HG03565 (cell line): ENCODE measurements at regions not wholly inside any gene's neighbourhood (a gene's known extent, or its start where the extent isn't known, plus 50 kb on each side); places are given as distances from the start of the nearest gene placed in this dataset.
"Not testable (repeated sequence)": the region's sequence is repeated elsewhere in the genome, so short reads cannot be mapped to it uniquely, and the experiment has no call there.

Source experiments
- ATAC-seq: cut with Tn5 transposase; IDR thresholded peaks from one replicate; pipeline ENCODE4 v1.9.1; 2021; ENCODE audit warnings: mild to moderate bottlenecking, moderate library complexity; ENCODE audit not compliant: unreplicated experiment

DNA sequence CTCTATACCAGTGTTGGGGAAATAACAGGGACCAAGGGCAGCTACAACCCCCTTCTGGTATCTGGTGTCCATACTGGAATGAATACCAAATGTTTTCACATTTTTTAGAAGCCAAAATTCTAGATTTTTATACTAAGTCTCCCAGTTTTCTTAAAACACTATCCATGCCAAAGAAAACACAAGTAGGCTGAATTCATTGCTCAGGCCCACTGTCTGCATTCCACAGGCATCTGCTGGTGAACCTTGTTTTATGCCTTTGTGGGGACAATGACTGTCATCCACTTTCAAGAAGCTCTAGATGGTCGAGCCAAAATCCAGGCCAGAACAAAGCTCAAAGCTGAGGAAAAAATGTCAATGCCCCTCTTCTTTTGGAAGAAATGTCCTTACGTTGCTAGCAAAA lies 213.4 kb upstream of the RASGEF1B start:
- no peak for ATAC-seq

DNA sequence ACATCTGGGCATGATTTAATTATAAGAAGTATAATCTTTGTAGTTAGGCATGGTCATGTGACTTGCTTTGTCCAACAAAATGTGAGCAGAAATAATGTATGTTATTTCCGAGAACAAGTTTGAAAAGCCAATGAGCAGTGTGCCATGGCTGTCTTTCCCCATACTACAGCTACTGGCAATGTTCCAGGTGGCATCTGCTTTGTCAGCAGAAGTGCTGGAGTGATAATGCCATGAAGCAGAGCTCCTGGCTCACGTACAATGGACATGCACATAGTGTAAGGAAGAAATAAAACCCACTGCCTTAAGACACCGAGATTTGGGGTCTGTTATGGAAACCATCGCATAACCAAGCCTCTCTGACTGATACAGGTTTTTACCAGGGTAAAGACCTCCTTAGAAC lies 212.6 kb upstream of the RASGEF1B start:
- no peak for ATAC-seq

DNA sequence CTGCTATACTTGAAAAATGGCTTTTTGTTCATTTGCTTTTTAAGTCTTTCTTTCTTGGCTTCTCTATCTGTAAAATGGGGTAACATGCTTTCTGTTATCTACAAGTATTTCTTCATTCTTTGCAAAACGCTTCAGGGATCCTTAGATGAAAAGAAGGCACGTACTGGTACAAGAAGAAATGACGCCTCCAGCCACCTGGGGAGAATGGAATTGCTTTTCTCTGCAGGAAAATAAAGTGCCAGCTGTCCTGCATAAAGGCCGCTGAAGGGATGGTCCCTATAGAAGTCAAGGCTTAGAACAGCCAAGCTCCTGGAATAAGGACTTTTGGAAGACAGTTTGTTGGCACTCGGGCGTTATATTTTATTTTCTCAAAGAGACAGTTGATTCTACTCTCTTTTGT lies 210.8 kb upstream of the RASGEF1B start:
- no peak for ATAC-seq

DNA sequence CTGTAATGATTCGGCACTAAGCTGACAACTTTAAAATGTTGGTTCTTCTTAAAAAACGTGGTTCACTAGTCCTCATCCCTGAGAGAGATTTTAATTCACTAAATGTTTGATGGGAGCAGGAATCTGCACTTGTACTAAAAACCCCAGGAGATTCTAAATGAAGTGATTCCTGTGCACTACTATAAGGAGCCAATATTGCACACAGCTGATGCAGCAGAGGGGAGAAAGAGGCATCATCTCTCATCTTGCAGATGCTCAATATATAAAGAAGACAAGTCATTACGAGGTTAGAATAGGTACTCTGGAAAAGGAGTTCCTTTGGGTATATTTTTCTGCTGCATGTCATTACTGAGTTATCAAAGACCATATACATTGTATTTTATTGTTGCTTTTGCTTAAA lies 207.6 kb upstream of the RASGEF1B start:
- ATAC-seq = no peak

DNA sequence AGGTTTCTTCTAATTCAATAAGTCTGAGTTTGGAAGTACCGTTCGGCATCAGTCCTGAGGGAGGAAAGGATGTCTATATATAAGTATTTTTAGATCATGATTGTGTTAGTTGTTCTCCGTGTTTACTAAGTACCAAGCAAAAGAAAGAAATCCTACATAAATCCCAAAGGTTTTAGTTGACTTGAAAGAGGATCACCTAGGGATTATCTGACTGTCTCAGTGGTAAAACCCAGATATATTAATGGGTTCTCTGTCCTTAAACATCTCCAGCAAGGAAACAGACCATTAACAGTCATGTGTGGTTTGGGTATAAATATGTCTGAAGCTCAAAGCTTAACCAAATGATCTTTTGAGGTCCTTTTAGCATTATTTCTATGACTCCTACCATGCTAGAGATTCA lies 207.1 kb upstream of the RASGEF1B start:
- no peak for ATAC-seq

DNA sequence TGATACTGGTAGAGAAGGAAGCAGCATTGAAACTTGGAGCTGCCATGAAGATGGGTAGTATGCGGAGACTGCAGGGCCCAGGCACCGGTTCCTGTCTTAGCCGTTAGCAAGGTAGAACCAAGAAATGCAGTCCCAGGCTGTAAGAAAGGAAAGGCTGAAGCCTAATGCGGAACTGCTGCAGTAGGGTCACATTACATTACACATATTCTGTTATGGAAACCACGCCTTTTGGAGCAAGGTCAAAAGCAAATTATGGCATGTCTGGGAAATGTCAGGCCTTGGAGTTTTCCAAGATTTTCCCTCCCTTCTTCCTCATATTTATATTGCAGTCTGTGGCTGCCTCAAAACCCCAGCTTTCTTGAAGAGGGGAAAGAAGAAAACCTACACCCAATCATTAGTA lies 204.8 kb upstream of the RASGEF1B start:
- ATAC-seq = no peak

DNA sequence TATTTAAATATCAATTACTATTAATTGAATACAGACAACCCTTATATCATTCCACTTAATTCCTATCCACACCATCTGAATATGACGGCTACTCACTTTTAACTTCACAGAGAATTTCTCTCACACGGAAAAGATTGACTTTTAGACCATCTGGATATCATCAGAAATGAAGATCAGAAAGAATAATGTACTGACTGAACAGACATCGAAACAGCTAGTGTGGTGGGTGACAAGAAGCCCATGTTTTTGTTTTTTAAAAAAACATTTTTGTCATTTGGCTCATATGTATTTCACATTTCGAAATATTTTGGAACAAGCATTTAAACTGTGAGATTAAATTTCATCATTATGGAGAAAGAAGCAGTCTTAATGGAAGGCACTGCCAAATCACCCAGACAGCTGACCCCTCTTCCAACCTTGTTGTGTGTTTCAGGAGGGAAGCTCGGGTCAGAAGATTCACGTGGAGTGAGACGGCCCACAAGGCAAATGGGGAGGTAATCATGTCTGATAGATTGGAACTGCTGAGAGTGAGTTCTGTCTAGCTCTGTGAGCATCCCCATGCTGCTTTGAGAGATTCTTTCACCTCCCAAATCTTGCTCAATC lies 204.2 kb upstream of the RASGEF1B start:
- ATAC-seq = no peak

DNA sequence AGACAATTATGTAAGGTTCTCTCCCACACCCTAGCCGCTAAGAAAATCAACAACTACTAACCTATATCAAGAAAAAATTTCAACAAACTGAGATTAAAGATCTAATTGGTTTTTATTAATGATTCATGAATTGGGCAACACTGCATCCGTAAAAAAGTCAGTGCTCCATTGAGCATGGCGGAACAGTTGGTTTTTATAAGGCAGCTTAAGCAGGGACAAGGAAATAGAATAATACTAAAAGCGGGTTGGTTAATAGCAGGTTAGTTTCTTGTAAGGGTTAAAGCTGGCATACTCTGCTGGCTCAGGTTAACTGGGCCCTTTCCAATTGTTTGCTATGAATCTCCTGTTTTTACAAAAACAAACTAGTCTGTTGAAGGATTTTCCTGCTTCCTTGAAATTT lies 202.3 kb upstream of the RASGEF1B start:
- ATAC-seq = no peak

DNA sequence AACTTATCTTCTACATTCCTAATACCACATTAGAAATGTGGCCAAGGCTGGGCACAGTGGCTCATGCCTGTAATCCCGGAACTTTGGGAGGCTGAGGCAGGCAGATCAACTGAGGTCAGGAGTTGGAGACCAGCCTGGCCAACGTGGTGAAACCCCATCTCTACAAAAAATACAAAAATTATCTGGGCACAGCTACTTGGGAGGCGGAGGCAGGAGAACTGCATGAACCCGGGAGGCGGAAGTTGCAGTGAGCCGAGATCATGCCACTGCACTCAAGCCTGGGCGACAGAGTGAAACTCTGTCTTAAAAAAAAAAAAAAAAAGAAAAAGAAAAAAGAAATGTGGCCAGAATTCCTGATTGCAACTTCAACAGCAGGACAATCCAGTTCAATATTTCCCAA lies 196.6 kb upstream of the RASGEF1B start:
- ATAC-seq = not testable (repeated sequence)

DNA sequence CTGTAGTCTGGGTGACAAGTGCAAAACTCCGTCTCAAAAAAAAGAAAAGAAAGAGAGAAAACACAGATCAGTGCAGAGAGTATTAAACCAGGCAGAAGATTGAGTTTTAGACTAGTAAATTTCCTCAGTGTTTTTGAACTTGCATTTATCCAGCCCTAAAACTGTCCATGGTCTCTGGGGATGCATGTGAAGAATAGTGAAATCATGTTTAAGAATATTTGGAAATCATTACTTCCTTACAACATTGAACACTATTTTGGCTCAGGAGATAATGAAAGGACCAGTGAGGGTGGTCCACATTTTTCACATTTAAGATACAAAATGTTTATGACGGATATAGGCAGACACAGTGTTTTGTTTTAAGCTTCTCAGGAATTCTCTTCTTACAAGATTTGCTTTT lies 195.8 kb upstream of the RASGEF1B start:
- no peak for ATAC-seq

DNA sequence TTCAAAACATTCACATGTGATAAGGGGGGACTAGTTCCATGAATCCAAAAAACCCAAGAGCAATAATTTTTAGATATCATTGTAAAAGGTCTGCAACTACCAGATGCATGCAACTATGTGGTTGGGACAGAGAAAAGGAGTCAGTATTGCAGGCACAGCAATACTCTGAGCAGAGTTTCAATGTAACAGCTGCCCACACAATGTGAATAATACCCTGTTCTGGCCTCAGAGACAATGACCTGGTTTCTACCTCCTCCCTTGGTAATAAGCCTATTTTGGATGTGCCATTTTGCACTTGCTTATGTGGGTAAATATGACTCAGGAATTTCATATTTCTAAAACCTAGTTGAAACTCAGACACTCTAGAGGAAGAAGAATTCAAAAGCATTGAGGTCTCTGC lies 194.8 kb upstream of the RASGEF1B start:
- ATAC-seq = peak; percentile 40

DNA sequence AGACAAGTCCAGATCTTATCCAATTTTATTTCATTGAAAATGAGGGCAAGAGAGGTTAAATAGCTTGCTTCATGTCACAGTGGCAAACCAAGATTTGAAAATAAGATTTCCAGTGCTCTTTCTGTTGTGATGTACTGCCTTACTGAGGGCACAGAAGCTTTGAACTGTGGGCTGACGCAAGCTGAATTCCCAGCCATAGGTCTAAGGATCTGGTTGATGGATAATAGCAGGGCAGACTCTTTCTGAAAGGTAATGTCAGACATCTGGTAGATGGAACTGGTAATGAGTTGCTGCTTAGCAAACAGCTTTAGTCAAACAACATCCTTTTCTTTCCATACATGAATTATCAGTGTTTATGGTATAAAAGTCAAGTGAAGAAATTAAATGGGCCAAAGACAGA lies 193.9 kb upstream of the RASGEF1B start:
- ATAC-seq = no peak

DNA sequence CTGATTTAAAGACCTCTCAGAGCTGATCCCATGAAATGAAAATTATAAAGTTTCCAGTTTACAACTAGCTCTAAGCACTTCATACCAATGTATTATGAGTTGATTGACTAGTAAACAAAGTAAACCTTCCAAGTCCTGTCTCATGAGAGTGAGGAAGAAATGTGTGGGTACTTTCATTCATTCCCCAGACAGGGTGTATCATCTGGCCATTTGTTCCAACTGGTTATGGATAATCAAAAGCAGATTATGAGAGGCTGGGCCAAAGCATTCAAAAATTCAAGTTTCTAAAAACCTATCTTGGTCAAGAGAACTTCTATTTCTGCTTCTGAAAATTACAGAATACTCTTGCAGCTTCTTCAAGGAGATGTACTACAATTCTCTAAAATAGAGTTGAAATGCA lies 193.3 kb upstream of the RASGEF1B start:
- ATAC-seq = no peak

DNA sequence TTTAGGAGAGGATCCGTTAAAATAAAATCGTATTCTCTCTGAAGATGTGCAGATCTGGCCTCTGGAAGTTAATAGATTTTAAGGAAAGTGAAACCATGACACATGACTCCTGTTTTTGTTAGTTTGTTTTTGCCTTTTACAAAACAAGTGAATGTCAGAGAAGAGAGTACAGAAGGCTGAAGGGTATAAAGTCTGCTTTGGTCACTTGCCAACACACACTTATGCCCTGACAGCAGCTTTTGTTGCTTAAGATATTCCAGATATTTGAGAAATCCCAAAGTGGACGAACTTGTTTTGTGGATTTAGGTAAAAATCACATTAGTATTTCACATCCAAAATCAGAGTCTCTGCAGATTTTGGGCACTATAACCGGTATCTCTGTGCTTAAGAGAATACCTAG lies 192.4 kb upstream of the RASGEF1B start:
- no peak for ATAC-seq

DNA sequence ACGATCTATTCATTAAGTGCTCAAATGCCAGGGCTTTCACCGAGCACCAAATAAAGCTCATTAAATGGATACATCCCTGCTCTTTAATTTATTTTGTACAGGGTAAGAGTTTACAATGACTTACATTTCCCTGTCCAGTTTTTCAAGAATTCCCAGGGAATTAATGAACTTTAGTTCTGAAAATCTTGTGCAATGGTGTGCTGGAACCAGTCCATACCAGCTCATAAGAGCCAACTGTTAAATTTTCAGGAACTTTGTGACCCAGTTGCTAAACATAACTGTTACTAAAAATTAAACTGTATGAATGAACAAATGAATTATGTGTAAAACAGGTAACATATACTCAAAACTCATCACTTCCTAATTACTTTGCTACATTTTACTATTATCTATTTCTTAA lies 191.7 kb upstream of the RASGEF1B start:
- ATAC-seq = no peak

DNA sequence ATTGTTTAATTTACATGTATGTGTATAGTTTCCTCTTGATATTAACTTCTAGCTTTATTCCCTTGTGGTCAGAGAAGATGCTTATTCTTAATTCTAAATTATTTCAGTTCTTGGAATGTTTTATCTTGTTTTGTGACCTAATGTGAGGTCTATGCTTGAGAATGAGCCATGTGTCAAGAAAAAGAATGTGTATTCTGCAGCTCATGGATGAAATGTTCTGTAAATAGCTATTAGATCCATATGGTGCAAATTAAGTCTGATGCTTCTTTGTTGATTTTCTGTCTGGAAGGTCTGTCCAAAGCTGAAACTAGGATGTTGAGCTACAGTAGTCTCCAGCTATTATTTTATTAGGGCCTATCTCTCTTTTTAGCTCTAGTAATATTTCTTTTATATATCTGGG lies 187.3 kb upstream of the RASGEF1B start:
- ATAC-seq = no peak

DNA sequence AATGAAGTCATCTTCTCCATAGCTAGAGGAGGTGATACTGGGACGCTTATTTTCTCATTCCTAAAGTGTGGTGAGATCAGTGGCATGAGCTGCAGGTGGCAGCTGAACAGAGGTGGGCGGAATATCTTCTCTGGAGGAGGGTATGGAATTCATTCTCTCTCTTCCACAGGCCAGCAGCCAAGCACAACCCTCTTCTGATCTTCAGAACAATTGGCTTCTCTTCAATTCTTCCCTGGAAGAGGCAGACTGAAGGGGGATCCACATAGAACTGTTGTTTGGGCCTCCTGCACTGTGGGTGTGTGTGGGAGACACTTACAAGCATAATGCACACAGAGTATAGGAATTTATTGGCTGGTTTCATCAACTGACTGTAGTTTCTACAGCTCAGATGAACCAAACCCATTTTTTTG lies 180.4 kb upstream of the RASGEF1B start:
- ATAC-seq = no peak

DNA sequence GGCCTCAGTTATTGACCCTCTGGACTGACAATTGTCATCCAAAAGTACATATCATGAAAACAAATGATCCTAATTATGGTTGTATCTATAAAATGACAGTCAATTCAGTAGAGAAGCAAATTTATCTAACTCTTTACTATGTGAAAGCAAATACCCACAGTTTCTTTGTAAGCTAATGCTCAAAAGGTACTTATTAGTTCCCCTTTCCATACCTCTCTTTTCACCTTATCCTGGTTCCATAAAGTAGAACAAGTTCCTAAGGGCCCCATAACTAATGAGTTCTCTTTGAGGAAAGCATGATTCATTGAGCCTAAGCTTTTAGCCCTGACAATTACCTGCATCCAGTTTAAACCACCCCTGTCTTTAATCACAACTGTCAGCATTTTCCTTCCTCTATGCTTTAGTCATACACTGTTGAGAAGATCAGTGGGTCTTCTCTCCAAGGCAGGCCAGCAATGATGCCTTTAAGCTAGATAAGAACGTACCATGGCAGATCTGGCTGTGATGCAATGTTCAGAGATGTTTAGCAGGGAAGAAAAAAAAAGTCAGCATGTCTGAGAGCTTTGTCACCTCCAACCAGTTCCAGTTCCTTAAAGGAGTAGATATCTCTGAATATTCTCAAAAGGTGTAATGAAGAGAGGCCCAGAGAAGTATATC lies 179.7 kb upstream of the RASGEF1B start:
- no peak for ATAC-seq

DNA sequence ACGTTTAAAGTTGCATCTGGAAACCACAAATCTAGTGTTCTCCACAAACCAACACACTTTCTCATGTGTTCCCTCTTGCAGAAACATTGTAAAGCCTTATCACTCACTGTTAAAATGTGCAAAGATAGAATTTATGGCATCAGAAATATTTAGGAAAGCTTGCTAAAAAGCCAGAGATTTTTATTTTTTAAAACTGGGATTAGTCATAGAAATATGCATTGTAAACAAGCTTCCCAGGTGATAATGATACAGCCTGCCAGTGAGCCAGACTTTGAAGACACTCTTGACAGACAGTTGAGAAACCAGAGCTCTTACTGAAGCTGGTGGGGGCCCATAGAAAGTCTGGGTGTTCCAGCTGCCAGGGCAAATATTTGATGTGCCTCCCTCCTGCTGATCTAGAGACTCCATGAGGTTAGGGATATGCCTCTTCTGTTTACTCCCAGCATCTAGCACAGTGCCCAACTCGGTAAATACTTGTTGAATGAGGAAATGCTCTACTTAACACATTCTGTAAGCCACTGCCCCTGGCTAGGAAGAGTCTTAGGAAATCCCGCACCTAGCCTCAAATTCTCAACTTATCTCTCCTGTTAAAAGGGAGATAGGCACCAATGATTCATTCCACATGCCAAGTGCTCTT lies 179.0 kb upstream of the RASGEF1B start:
- ATAC-seq = no peak

DNA sequence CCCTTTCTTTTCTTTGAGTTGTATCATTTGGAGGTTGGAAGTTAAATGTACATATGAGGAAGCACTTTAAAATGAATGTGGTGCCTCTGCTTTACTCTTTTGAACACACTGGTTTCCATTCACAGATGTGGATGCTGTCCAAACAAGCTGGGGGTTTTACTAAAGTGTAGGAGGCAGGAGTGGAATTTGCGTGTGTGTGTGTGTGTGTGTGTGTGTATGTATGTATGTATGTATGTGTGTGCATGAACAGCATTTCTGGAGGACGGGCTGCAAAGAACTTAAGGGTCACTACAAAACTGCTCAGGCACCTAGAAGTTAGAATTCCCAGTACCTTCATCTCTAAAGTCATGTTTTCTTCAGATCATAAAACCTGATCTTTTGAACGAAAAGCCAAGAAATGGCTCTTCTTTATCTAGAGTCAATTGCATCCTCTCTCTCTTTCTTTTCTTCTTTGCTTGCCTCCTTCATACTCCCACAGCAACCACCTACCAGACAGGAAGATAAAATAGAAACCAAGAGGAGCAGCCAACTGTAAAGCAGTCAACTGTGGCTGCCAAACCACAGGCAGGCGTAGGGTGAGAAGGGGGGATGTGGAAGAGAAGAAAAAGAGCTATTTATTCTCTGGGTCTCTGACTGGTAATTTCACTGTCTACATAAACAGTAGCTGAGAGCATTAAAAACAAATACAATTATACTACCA lies 177.0 kb upstream of the RASGEF1B start:
- ATAC-seq = peak; percentile 95

DNA sequence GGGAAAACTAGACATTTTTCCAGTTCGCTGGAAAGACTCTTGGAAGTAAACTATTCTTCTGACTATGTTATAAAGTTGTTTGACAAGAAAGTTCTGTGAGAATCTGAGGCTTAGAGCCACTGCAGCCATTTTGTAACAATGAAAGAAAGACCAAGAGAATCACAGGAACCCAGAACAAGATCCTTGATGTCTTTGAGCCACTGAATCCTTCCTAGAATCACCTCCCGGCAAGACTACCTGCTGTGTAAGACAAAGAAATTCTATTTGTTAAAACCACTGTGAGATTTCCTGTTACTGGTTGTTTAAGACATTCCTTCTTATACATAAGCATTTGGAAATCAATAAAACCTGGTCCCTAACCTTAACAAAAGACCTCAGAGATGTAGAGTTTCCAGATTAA lies 175.7 kb upstream of the RASGEF1B start:
- ATAC-seq = no peak

DNA sequence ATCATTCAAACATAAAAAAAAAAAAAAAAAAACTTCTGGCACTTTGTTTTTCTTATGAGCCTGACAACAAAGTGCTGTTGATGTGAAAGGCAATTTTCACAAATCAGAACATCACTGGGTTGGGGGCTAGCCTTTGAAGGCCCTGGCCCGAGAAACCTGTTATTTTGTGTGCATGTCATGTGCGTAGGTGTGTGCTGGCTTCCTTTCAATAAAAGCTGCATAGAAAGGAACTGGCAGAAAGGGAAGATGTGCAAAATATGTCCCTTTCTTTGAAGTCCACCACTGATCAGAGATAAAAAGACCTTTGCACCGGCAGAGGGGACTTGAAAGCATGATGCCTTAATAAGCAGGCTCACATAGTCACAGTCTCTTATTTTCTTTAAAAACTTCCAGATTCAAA lies 170.8 kb upstream of the RASGEF1B start:
- ATAC-seq = no peak
